SU-DHL-6 (cell line): ENCODE measurements at regions not wholly inside any gene's neighbourhood (a gene's known extent, or its start where the extent isn't known, plus 50 kb on each side); places are given as distances from the start of the nearest gene placed in this dataset.

ENCODE experiments used
- H2AFZ ChIP-seq: fragments of 200-600 bp; sonication (generic); 2 replicates; pipeline ENCODE4 v1.6.1; 2014; ENCODE audit warnings: low read depth, mild to moderate bottlenecking, moderate library complexity, mixed read lengths, antibody characterized with exemption, low read length; ENCODE audit not compliant: severe bottlenecking
- H3F3A ChIP-seq: fragments of 200-600 bp; shearing (Covaris generic); 2 replicates; pipeline ENCODE4 v1.6.0; 2016; ENCODE audit warnings: antibody characterized with exemption, mild to moderate bottlenecking; ENCODE audit not compliant: insufficient read depth
- H3K27ac ChIP-seq: fragments of 200-600 bp; sonication (generic); 2 replicates; pipeline ENCODE4 v1.5.1; 2016; ENCODE audit warnings: low read depth, mild to moderate bottlenecking, low read length, moderate library complexity, mixed read lengths
- H3K27me3 ChIP-seq: fragments of 200-600 bp; sonication (generic), shearing (Covaris generic); 2 replicates; pipeline ENCODE4 v1.6.0; 2014; ENCODE audit warnings: mild to moderate bottlenecking, low read length
- H3K36me3 ChIP-seq: fragments of 200-600 bp; sonication (generic); 2 replicates; pipeline ENCODE4 v1.6.1; 2014; ENCODE audit warnings: mild to moderate bottlenecking, low read length, mixed read lengths
- H3K4me2 ChIP-seq: fragments of 300-600, 200-600 bp; shearing (Covaris generic), sonication (generic); 2 replicates; pipeline ENCODE4 v1.6.0; 2014; ENCODE audit warnings: low read length, low read depth, mild to moderate bottlenecking; ENCODE audit not compliant: poor library complexity, severe bottlenecking
- H3K4me3 ChIP-seq: fragments of 200-600 bp; sonication (generic); 2 replicates; pipeline ENCODE4 v1.5.1; 2014; ENCODE audit warnings: antibody characterized with exemption, low read length, mild to moderate bottlenecking, mixed read lengths; ENCODE audit not compliant: insufficient read depth, poor library complexity, severe bottlenecking
- H3K79me2 ChIP-seq: fragments of 200-600 bp; sonication (generic); 2 replicates; pipeline ENCODE4 v1.6.1; 2014; ENCODE audit warnings: mild to moderate bottlenecking, low read length, moderate library complexity; ENCODE audit not compliant: insufficient read depth
- H3K9ac ChIP-seq: fragments of 200-600 bp; sonication (generic); 2 replicates; pipeline ENCODE4 v1.7.0; 2014; ENCODE audit warnings: mild to moderate bottlenecking, low read length
- H3K9me2 ChIP-seq: fragments of 200-600 bp; sonication (generic); replicated peaks from 2 replicates; pipeline ENCODE4 v1.6.1; 2014; ENCODE audit warnings: low read length; ENCODE audit not compliant: insufficient read depth
- H3K9me3 ChIP-seq: fragments of 200-600 bp; sonication (generic); 2 replicates; pipeline ENCODE4 v1.6.1; 2014; ENCODE audit warnings: low read length, mixed read lengths; ENCODE audit not compliant: insufficient read depth
- H4K20me1 ChIP-seq: fragments of 200-600 bp; sonication (generic); 2 replicates; pipeline ENCODE4 v1.6.1; 2014; ENCODE audit warnings: low read depth, mild to moderate bottlenecking, antibody characterized with exemption, low read length, moderate library complexity, mixed read lengths
- CTCF ChIP-seq: fragments of 200-600 bp; sonication (generic); IDR thresholded peaks from one replicate; pipeline ENCODE4 v1.5.1; 2017; ENCODE audit warnings: antibody characterized with exemption, mild to moderate bottlenecking, low read length, moderate library complexity; ENCODE audit not compliant: insufficient read depth, poor library complexity, severe bottlenecking
- EZH2phosphoT487 ChIP-seq: fragments of 200-600 bp; sonication (generic), shearing (Covaris generic); conservative IDR thresholded peaks from 2 replicates; pipeline ENCODE4 v1.6.1; 2018; ENCODE audit warnings: mild to moderate bottlenecking, antibody characterized with exemption, low read length, moderate library complexity, mixed read lengths

- H3K36me3 ChIP-seq, result no peaks in the 10 kb centered on the region
- H3K27ac ChIP-seq, result no peak overlapping the region
- no peaks in the 10 kb centered on the region for H4K20me1 ChIP-seq
- H3K4me3 ChIP-seq, result no peak overlapping the region
- H3K9me2 ChIP-seq, result no peaks in the 10 kb centered on the region
- H3K9ac ChIP-seq, result no peak overlapping the region
- H2AFZ ChIP-seq, result no peak overlapping the region
- no peaks in the 10 kb centered on the region for H3K79me2 ChIP-seq
- no peaks in the 10 kb centered on the region for H3K27me3 ChIP-seq
- H3K9me3 ChIP-seq, result no peaks in the 10 kb centered on the region
- no peaks in the 10 kb centered on the region for H3F3A ChIP-seq
- no peak for TF ChIP-seq EZH2phosphoT487
- TF ChIP-seq CTCF, result no peak
- H3K4me2 ChIP-seq, result no peak overlapping the region
These were observed 144.3 kb upstream of the TENT5A start for GRCh38 chr6:81896525-81897503.

- H2AFZ ChIP-seq, result no peak overlapping the region
- no peaks in the 10 kb centered on the region for H3K9me2 ChIP-seq
These were observed 143.2 kb upstream of the TENT5A start for GRCh38 chr6:81895511-81896185.

GRCh38 chr6:81894788-81895271 is 142.3 kb upstream of the TENT5A start:
- H3F3A ChIP-seq, result no peaks in the 10 kb centered on the region
- no peaks in the 10 kb centered on the region for H3K27me3 ChIP-seq
- H3K36me3 ChIP-seq, result no peaks in the 10 kb centered on the region
- TF ChIP-seq EZH2phosphoT487 (no peak), CTCF (no peak)
- H3K4me2 ChIP-seq, result no peak overlapping the region
- H3K4me3 ChIP-seq, result no peak overlapping the region
- H2AFZ ChIP-seq, result no peak overlapping the region
- H3K79me2 ChIP-seq, result no peaks in the 10 kb centered on the region
- no peak overlapping the region for H3K27ac ChIP-seq
- H4K20me1 ChIP-seq, result no peaks in the 10 kb centered on the region
- no peaks in the 10 kb centered on the region for H3K9me2 ChIP-seq
- H3K9me3 ChIP-seq, result no peaks in the 10 kb centered on the region
- no peak overlapping the region for H3K9ac ChIP-seq

More at GRCh38 chr6:81895511-81896185, 143.2 kb upstream of the TENT5A start:
- H3K4me3 ChIP-seq, result no peak overlapping the region
- no peak overlapping the region for H3K27ac ChIP-seq
- H3K27me3 ChIP-seq, result no peaks in the 10 kb centered on the region
- no peak for TF ChIP-seq EZH2phosphoT487
- TF ChIP-seq CTCF, result no peak
- no peak overlapping the region for H3K4me2 ChIP-seq
- no peaks in the 10 kb centered on the region for H3F3A ChIP-seq
- H3K36me3 ChIP-seq, result no peaks in the 10 kb centered on the region
- H4K20me1 ChIP-seq, result no peaks in the 10 kb centered on the region
- no peaks in the 10 kb centered on the region for H3K79me2 ChIP-seq
- H3K9me3 ChIP-seq, result no peaks in the 10 kb centered on the region
- no peak overlapping the region for H3K9ac ChIP-seq
